NCI-H146 treated with DMSO at 0.1 percent for 48 hours (cell line): ENCODE measurements at regions not wholly inside any gene's neighbourhood (a gene's known extent, or its start where the extent isn't known, plus 50 kb on each side); places are given as distances from the start of the nearest gene placed in this dataset.

Source experiments
- DNase-seq: peaks from one replicate; lab custom pipeline; 2025; ENCODE audit not compliant: unreplicated experiment; lab: John Stamatoyannopoulos, UW

DNA sequence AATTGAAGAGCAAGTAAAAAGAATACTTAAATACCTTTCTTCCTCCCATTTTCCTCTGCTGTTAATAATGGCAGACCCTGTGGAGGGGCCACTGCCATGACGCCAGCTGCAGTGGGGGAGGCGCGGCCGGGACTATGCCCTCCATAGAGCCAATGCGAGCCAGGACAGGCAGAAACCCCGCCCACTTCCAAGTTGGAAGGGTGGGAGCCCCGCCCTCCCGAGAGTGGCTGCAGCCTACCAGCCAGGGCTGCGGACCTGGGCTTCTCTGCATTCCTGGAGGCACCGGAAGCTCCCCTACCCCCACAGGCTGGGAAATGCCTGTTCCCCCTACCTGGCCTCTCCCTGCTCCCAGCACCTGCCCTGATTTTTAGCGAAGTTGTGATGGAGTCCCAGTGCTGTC, 439.4 kb upstream of the CDH19 start:
- DNase-seq: no peak

DNA sequence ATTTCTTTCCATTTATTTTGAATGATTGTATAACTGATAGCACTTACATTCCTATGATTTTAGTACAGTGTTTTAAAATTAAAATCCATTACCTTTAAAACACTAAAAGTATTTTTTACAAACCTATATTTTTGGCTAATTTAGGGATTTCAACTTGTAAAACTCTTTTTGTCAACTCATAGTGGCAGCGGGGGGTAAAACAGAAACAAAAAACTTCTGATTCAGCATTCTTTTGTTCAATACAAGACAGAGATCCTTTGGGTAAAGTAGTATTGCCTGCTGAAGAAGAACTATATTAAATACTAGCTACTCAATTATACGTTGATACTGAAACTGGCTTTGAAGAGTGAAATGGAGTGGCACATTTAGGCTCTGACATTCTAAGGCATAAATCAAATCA, 437.4 kb upstream of the CDH19 start:
- DNase-seq: no peak

DNA sequence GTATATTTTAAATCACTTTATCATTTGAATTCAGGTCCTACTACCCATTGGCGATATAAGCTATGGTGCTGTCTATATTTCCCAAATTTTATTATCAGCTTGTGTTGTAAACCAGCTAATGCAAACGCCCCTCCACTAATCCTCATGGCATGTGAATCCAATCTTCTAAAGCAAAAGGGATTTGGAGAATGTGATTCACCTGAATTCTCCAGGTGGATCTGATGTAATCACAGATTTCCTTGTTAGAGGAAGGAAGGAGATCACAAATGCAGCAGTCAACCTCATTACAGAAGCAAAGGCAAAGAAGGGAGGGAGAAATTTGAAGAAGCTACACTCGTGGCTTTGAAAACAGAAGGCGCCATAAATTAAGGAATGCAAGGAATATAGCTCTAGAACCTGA, 431.1 kb upstream of the CDH19 start:
- DNase-seq: no peak

DNA sequence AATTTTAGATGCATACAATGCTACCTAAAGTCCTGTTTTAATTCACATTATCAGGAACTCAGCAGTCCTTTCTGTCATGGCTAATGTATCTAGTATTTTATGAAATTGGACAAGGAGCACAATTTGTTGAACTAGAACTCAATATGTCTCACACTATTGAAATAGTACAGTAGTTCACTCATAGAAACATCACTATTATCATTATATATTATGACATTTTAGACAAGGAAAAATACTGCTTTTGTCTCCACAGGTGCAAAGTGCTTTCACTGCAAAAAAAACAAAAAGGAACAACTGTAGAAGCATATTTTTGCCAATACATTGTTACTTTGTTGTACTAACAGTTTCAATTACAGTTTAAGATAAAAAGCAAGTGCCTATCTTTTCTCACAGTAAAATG, 419.2 kb upstream of the CDH19 start:
- no peak for DNase-seq

DNA sequence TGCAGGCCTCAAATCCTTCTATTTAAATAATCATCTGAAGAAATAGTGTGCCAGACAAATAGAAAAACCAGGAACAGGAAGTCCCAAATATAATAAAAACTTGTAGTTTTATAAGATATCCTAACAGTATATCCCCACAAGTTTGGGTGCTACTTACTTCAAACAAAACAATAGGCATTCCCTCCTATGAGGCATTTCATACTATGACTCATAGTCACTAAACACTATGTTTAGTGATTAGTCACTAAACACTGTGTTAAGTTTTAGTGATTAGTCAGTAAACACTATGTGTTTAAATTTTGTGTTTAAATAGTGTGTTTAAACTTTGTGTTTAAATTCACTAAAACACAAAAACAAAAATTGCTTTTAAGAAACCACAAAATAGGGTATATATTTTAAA, 407.0 kb upstream of the CDH19 start:
- no peak for DNase-seq

DNA sequence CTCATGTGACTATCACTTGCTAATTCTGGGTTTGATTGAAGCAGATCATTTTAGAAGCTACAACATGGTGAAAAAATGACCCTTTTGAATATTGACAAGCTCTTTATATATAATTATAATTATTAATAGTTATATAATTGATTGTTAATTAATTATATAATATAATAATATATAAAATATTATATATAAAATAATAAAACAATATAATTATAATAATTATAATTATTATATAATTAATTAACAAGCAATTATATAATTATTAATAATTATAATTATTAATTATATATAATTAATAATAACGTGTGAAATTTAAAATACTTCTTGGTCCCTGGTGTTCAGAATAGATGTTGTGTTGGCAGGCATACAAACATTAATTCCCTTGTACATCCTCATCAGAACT, 404.1 kb upstream of the CDH19 start:
- no peak for DNase-seq

DNA sequence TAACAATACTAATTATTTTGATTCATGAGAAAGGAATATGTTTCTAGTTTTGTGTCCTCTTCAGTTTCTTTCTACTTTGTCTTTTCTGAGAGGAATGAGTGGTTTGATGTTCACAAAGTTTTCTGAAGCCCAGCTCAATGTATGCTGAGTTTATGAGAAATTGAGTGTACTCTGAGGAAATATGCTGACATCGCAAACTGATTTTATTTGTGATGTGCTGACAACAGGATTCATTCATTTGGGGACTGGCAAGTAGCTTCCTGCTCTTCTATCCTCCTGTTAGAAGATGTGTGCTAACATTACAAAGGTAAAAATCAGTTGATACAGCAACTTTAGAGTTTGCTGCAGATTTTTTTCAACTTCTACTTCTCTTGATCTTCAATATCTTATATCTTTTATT, 403.2 kb upstream of the CDH19 start:
- no peak for DNase-seq

DNA sequence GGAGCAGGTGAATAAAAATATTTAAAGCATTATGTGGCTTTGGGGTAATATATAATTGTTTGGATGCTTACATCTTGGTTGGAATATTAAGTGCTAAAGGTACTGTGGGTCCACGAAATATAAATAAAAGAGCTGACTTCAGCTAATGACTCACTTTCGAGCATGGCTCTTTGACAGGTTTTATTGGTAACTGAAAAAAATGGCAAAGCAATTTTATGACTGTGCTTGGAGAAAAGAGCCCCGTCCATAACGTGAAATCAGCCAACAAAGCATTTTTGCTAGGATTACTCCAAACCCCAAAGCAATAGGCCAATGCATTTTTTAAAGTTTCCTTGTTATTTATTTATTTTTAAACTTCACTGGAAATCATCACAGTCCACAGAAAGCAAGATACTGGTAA, 397.2 kb upstream of the CDH19 start:
- DNase-seq: no peak

DNA sequence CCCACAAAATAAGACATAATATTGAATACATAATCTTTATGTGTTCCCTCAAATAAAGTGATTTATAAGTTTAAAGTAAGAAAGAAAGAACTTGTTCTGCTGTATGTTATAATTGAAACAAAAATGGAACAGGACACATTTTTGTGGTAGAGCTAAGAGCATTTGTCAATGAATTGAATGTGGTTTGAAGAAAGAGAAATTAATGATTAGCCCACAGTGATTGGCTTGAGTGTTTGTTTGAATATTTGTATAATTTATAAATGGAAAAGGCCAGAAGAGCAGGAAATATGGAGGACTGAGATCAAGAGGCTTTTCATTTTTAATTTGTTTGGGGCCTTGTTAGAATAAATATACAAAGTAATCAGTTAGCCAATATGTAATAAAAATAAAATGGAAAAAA, 395.1 kb upstream of the CDH19 start:
- DNase-seq: no peak

DNA sequence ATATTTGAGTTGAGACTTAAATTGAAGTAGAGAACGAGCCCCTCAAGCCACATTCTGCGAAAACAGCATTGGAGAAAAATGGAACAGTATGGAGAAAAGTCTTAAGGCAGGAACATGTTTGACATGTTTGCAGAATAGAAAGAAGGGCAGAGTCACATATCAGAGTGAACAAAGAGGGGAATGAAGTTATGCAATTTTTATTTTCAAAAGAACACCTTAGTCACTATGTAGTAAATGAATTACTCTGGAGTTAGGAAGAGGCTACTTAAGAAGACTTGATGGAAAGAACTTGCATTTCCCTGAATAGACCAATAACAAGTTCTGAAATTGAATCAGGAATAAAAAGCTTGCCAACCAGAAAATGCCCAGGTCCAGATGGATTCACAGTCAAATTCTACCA, 391.4 kb upstream of the CDH19 start:
- DNase-seq: no peak

DNA sequence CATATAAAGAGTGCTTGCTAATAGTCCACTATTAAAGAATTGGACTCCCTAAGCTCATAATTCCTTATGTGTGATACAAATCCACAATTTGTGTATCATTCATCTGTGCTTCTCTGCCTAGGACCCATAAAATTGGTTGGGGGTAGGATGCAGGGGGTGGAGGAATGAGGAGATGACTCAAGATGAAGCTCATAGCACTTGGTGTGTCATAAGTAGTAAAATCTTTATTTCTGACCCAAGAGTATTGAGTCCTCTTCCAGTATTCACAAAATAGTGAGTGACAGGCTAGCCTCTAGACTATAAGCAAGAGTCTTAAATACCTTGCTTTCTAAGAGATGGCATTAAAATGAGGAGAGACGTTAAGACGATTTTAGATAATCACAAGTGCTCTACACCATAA, 390.9 kb upstream of the CDH19 start:
- DNase-seq: no peak

DNA sequence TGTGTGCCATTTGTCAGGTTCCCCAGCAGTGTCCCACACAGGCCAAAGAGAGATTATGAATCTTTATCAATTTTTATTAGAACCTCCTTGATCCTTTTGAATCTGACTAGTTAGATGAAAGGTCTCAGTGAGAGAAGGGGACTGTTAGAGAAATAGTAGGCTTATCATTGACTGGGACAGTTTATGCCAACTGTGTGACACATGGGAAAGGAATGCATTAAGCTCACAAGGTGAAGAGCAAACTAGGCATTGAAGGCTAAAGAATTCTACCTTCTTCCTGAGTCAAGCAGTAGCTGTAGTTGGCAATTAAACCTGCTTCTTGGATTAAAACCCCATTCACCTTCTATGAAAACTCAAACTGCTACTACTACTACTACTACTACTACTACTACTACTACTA, 389.6 kb upstream of the CDH19 start:
- no peak for DNase-seq

DNA sequence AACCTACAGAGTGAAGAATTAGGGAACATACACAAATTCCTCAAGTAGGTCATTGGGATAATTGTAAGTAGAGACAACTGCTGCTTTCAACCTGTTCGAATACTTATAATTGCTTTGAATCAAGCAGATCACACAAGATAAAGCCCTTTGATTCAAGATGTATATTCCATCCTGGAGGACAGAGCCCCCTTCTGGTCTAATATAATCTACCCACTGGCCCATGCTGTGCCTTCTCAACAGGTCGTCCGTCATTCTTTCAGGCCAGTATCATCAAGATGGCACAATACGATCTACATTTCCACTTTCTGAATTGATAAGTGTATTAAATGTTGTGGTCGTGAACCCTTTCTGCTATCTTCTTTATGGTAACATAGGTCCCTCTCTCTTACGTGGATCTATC, 387.0 kb upstream of the CDH19 start:
- no peak for DNase-seq

DNA sequence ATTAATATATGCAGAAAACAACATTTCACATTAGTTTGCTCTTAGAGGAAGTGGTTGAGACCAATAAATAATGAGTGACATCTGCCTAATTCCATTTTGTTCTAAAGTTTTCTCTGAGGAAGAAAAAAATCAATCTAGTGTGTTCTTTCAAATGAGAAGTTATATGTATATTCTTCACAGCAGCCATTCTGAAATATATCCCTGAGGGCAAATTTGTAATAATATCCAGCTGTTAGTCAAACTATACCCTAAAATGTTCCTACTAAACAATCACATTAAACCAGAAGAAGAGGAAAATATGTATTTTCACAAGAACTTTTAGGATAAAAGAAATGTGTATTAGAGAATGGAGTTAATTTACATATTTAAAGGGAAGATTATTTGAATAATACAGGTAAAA, 375.1 kb upstream of the CDH19 start:
- peak; percentile 67 for DNase-seq

DNA sequence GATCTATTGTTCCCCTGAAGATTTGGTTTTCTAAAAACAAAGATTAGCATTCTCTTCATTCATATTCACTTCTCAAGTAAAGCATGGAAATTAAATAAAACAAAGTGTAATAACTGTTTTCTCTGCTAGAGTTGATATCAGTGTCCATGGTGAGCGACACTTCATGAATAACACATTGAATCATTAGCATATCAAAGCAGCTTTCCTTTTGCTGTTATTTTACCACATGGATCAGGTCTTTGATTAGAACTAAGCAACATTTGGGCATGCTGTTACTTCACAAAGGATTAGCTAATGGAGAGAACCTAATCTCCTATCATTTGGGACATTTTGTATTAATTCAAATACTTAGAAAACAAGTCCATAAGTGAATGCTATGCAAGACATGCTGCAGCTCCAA, 368.8 kb upstream of the CDH19 start:
- DNase-seq: no peak

DNA sequence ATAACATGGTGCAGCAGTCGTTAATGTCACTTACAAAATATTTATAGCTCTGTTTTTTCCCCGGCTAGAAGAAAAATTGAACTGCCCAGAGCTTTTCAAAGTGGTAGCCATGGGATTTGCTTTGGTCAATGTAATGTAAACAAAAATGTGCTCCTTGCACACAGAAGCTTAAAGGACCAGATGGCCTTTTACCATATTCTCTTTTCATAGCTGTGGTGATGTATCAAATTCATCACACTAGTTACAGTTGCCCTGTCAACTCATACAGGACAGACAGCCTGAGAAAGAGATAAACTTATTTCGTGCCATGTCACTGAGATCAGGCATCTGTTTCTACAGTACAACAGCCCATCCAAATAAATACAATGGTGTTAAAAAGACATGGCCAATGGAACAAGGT, 368.1 kb upstream of the CDH19 start:
- DNase-seq: peak; percentile 82

DNA sequence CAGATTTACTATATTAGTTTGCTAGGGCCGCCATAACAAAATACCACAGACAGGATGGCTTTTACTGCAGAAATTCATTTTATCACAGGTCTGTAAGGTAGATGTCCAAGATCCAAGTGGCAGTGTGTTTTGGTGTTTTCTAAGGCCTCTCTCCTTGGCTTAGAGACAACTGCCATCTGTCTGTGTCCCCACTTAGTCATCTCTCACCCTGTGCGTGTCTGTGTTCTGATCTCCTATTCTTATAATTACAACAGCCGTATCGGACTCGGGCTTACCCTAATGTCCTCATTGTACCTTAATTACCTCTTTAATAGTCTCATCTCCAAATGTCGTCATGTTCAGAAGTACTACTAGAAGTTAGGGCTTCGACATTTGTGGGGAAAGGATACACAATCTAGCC, 362.3 kb upstream of the CDH19 start:
- DNase-seq: no peak

DNA sequence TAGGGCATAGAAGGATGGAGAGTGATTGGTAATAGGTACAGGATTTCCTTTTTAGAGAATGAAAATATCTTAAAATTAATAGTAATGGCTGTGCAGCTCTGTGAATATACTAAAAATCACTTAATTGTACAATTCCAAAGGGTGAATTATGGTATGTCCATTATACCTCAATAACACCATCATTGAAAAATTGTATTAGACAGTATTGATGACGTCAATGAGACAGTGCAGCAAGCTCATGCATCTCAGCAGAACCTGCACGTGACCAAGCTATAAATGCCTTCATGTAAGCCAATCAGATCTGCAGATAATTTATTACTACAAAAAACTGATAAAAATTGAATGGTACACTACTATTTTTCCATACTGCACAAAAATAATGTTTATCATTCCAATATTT, 354.4 kb upstream of the CDH19 start:
- no peak for DNase-seq

DNA sequence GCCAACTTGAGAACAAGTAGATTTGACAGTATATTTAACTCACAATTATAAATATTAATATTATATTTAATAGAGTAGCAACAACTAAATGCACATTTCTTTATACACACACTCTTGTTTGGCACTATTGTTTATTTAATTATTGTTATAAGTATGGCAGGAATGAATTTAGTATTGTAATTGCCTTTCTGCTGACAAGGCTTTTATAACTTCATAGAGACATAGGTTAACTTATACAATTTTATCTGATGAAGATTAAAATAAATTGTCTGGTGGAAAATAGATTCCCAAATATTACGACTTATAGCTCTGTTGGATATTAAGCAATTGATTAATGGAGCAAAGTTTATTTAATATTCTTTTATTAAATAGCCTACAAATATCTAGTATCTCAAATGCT, 347.9 kb upstream of the CDH19 start:
- DNase-seq: no peak

DNA sequence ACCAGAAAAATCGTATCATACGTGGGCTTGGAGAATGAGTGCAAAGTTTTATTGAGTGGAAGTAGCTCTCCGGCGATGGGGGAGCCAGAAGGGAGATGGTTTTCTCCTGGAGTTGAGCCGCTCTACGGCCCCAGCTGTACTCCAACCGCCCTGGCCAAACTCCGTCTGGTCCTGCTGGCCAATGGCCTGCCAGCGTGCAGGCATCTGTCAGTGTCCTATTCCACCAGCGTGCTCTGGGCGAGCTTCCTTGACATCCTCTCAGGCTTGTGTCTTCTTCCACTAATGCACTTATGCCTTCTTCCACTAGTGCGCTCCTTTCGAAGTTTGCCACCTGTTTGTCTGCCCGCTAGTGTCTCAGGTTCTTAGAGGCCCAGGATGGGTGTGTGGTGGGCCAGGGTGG, 345.5 kb upstream of the CDH19 start:
- no peak for DNase-seq

DNA sequence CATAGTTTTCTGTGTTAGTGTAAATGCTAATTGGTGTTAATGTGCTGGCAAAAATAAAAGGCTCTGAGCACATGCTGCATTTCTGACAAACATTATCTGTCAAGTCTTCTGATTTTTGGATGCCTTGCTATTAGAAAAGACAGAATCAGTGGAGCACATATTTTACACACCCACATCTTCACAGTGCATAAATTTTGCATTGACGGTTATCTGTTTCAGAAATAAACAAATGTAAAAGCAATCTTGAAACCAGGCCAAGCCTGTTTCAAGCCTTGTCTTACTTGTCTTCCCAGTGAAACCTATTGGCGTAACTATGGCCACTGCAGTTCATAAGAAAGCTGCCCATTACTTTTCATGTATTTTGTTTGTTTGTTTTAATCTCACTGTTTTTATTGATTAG, 333.7 kb upstream of the CDH19 start:
- no peak for DNase-seq

DNA sequence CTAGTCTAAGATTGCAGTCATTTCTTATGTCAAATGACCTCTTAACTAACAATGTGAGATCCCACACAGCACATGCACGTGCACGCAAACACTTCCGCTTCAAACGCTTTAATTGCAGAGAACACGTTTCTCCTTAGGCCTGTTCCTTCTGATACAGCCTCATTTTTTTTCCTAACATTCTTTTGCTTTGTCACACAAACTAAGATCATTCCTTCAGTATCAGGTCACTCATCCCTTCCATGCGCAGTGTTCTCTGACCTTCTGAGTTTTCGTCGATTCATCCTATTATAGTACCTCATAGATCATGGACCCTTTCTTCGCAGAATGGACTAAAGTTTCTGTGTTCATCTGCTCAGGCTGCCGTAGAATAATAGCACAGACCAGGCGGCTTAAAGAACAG, 327.1 kb upstream of the CDH19 start:
- no peak for DNase-seq

DNA sequence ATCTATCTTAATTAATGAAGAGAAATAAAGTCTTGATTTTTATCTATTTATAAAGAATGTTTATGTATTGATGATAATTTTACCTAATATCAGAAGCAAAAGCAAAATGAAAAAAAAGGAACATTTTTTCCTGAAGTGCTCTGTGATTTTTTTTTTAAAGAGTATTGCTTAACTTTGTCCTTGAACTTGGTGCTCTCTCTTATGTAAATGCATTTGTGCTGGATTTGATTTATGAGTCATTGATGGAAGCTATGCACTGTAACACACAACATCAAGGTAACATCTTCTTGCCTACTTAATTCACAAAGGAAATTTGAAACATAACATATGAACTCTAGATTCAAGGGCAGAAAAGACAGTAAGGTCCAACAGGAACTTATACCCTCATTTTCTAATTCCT, 312.9 kb upstream of the CDH19 start:
- no peak for DNase-seq

DNA sequence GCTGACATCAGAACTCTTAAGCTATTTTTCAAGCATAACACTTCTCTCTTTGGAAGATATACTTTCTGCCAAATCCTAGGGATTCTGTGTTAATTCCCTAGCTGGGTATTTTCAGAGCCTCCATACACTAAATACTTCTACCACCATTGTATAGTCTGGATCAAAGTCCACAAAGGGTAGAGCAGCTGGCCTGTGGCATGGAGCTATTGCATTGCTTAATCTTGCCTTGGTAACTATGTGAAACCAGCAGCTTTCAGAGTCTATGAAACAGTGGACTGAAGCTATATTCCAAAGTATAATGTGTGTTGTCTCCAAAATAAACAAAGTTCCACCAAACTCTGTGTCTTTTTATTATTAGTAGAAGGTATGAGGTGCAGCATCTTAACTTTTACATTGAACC, 296.9 kb upstream of the CDH19 start:
- DNase-seq: peak; percentile 80
